ENCODE measurements at regions not wholly inside any gene's neighbourhood (a gene's known extent, or its start where the extent isn't known, plus 50 kb on each side); places are given as distances from the start of the nearest gene placed in this dataset.

GRCh38 chr6:160859822-160860221, 131.7 kb upstream of the MAP3K4 start:
- H3K4me3 ChIP-seq (ENCODE audit: low read depth, low read length) = no peak overlapping the region
- DNase-seq (ENCODE audit: low read depth) = no peak
- no peak for TF ChIP-seq CTCF (IDR thresholded peaks at IDR 0.05; ENCODE audit: low read depth, low read length)
- no peak for TF ChIP-seq POLR2A (IDR thresholded peaks at IDR 0.05; ENCODE audit: extremely low read depth, insufficient read length)
- TF ChIP-seq MYC (IDR thresholded peaks at IDR 0.05; ENCODE audit: low read depth, low read length) = no peak
- TF ChIP-seq, protein P1, sequence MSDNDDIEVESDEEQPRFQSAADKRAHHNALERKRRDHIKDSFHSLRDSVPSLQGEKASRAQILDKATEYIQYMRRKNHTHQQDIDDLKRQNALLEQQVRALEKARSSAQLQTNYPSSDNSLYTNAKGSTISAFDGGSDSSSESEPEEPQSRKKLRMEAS (IDR thresholded peaks at IDR 0.05; ENCODE audit: low read depth, low read length) = no peak

DNA sequence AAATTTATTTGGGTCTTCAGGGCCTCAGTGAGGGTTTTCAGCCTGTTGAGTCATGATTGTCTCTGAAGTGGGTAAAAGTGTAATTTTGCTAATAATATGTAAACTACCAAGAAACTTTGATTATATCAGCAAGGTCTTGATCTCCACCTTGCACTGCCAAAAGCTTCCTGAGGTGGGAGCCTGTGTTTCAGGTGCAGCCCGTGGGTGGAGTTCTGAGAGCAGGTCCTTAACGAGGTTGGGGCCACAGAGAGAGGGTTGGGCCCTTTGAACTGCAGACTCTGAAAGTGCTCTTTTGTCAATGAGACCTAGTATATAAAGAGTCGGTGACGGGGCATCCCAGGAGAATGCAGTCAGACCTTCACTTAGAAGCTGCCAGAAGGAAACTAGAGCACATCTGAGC, 129.7 kb upstream of the MAP3K4 start:
- TF ChIP-seq POLR2A (IDR thresholded peaks at IDR 0.05; ENCODE audit: extremely low read depth, insufficient read length) = no peak
- TF ChIP-seq CTCF (IDR thresholded peaks at IDR 0.05; ENCODE audit: low read depth, low read length) = no peak
- TF ChIP-seq, protein P1 (IDR thresholded peaks at IDR 0.05; ENCODE audit: low read depth, low read length) = no peak
- no peak for TF ChIP-seq MYC (IDR thresholded peaks at IDR 0.05; ENCODE audit: low read depth, low read length)
- DNase-seq (ENCODE audit: low read depth) = no peak
- no peak overlapping the region for H3K4me3 ChIP-seq (ENCODE audit: low read depth, low read length)

- TF ChIP-seq POLR2A (IDR thresholded peaks at IDR 0.05; ENCODE audit: extremely low read depth, insufficient read length) = no peak
- TF ChIP-seq, protein P1 (IDR thresholded peaks at IDR 0.05; ENCODE audit: low read depth, low read length) = no peak
- TF ChIP-seq MYC (IDR thresholded peaks at IDR 0.05; ENCODE audit: low read depth, low read length) = no peak
- TF ChIP-seq CTCF (IDR thresholded peaks at IDR 0.05; ENCODE audit: low read depth, low read length) = no peak
- DNase-seq (ENCODE audit: low read depth) = no peak
Measured at GRCh38 chr6:160863782-160864181, 127.8 kb upstream of the MAP3K4 start.

GRCh38 chr6:160871320-160871719, 120.2 kb upstream of the MAP3K4 start:
- no peak overlapping the region for H3K4me3 ChIP-seq (ENCODE audit: low read depth, low read length)
- TF ChIP-seq CTCF (IDR thresholded peaks at IDR 0.05; ENCODE audit: low read depth, low read length) = no peak
- TF ChIP-seq POLR2A (IDR thresholded peaks at IDR 0.05; ENCODE audit: extremely low read depth, insufficient read length) = no peak
- DNase-seq (ENCODE audit: low read depth) = no peak

More at GRCh38 chr6:160863782-160864181, 127.8 kb upstream of the MAP3K4 start:
- H3K4me3 ChIP-seq (ENCODE audit: low read depth, low read length) = no peak overlapping the region

- no peak overlapping the region for H3K4me3 ChIP-seq (ENCODE audit: low read depth, low read length)
- TF ChIP-seq, protein P1 (IDR thresholded peaks at IDR 0.05; ENCODE audit: low read depth, low read length) = no peak
- TF ChIP-seq POLR2A (IDR thresholded peaks at IDR 0.05; ENCODE audit: extremely low read depth, insufficient read length) (no peak), MYC (IDR thresholded peaks at IDR 0.05; ENCODE audit: low read depth, low read length) (no peak), CTCF (IDR thresholded peaks at IDR 0.05; ENCODE audit: low read depth, low read length) (no peak)
- DNase-seq (ENCODE audit: low read depth) = no peak
Measured at GRCh38 chr6:160881148-160881808, 110.3 kb upstream of the MAP3K4 start.

- no peak for DNase-seq (ENCODE audit: low read depth)
- TF ChIP-seq, protein P1 (IDR thresholded peaks at IDR 0.05; ENCODE audit: low read depth, low read length) = no peak
- no peak for TF ChIP-seq MYC (IDR thresholded peaks at IDR 0.05; ENCODE audit: low read depth, low read length)
- TF ChIP-seq POLR2A (IDR thresholded peaks at IDR 0.05; ENCODE audit: extremely low read depth, insufficient read length) = no peak
- no peak for TF ChIP-seq CTCF (IDR thresholded peaks at IDR 0.05; ENCODE audit: low read depth, low read length)
- no peak overlapping the region for H3K4me3 ChIP-seq (ENCODE audit: low read depth, low read length)
Measured at GRCh38 chr6:160882006-160882405, 109.6 kb upstream of the MAP3K4 start.
